ENCODE measurements at regions not wholly inside any gene's neighbourhood (a gene's known extent, or its start where the extent isn't known, plus 50 kb on each side); places are given as distances from the start of the nearest gene placed in this dataset.

- Histone ChIP-seq H3K4me2 (ENCODE audit: insufficient read depth, low read length) (no peak overlapping the region), H3K27ac (ENCODE audit: insufficient read depth, low read depth, low read length) (no peak overlapping the region), H3K9ac (replicated peaks; ENCODE audit: extremely low read depth, insufficient read depth, low read length) (no peak overlapping the region), H2AFZ (ENCODE audit: low read depth, low read length) (no peak overlapping the region), H3K27me3 (ENCODE audit: control insufficient read depth in 2 of 2, insufficient read depth in 2 of 2, low read length in 2 of 2) (no peaks in the 10 kb centered on the region), H4K20me1 (replicated peaks; ENCODE audit: control insufficient read depth, extremely low read depth, insufficient read depth, low read length) (no peaks in the 10 kb centered on the region), H3K9me3 (replicated peaks; ENCODE audit: control insufficient read depth, insufficient read depth, low read length) (no peaks in the 10 kb centered on the region), H3K4me1 (ENCODE audit: control insufficient read depth, extremely low read depth, insufficient read depth, low read length) (no peaks in the 10 kb centered on the region), H3K36me3 (ENCODE audit: control insufficient read depth in 2 of 2, extremely low read depth in 1 of 2, insufficient read depth in 2 of 2, low read length in 2 of 2) (no peaks in the 10 kb centered on the region), H3K4me3 (replicated peaks in 1 of 3; ENCODE audit: insufficient read depth in 1 of 3, low read depth in 1 of 3, low read length in 3 of 3) (no peak overlapping the region), H3K9me1 (replicated peaks; ENCODE audit: control insufficient read depth, extremely low read depth, insufficient read depth, low read length) (no peaks in the 10 kb centered on the region), H3K79me2 (ENCODE audit: control insufficient read depth, insufficient read depth, low read length) (no peaks in the 10 kb centered on the region)
- BruUV-seq (replicated peaks), result no TSS peak
- ChIA-PET CTCF (no interaction called here), POLR2A (no interaction called here)
- dilution Hi-C loops (cut with MboI; ENCODE audit: extremely low pct_ligation_motif_present, low sequenced_read_pairs) (no loop called here), intact Hi-C loops (cut with micrococcal nuclease) (no loop called here)
- FAIRE-seq (no peak), DNase-seq (ENCODE audit: low read depth, low spot score) (no peak)
- TF ChIP-seq EZH2 (IDR thresholded peaks at IDR 0.05; ENCODE audit: borderline replicate concordance, low read depth, low read length, severe bottlenecking) (no peak), CTCF (IDR thresholded peaks at IDR 0.05; ENCODE audit: extremely low read depth in 1 of 2, insufficient read depth in 1 of 2, low read depth in 1 of 2, low read length in 2 of 2) (no peak), POLR2A (IDR thresholded peaks at IDR 0.05; ENCODE audit: low read depth, low read length) (no peak), MAX (IDR thresholded peaks at IDR 0.05; ENCODE audit: insufficient read depth, insufficient read length) (no peak), FOS (IDR thresholded peaks at IDR 0.05; ENCODE audit: borderline replicate concordance, insufficient read depth, low read length) (no peak), MYC (IDR thresholded peaks at IDR 0.05; ENCODE audit: low read depth, low read length) (no peak), JUN (IDR thresholded peaks at IDR 0.05; ENCODE audit: borderline replicate concordance, insufficient read depth, insufficient read length, low read depth) (no peak), GATA2 (IDR thresholded peaks at IDR 0.05; ENCODE audit: insufficient read depth, insufficient read length, low read depth, low read length) (no peak), POLR2AphosphoS5 (IDR thresholded peaks at IDR 0.05; ENCODE audit: insufficient read depth, low read depth, low read length) (no peak)
Observed at GRCh38 chr4:57989430-57989829, 879.2 kb upstream of the IGFBP7 start.

All from endothelial cell of umbilical vein (primary cell).